Breast epithelium (tissue), 4 donors: ENCODE measurements at regions not wholly inside any gene's neighbourhood (a gene's known extent, or its start where the extent isn't known, plus 50 kb on each side); places are given as distances from the start of the nearest gene placed in this dataset.

ENCODE experiments used
- DNase-seq, 2 donors: peaks; one replicate each; pipeline ENCODE4 v3.0.0-alpha.2; 2019; ENCODE audit warnings: low spot score in 2 of 2
- H3K27ac ChIP-seq, 2 donors: fragments of 200-600 bp; sonication (generic) in 1 of 2; one replicate each; pipeline ENCODE4 v1.5.1; 2016 to 2019; ENCODE audit warnings: mild to moderate bottlenecking in 1 of 2
- H3K27me3 ChIP-seq, 2 donors: fragments of 200-600 bp; sonication (generic) in 1 of 2; one replicate each; pipeline versions ENCODE4 v1.5.1 to v1.6.0; 2017 to 2019; ENCODE audit warnings: control low read depth in 1 of 2, mild to moderate bottlenecking in 1 of 2
- H3K36me3 ChIP-seq: fragments of 200-600 bp; one replicate; pipeline ENCODE4 v1.5.1; 2019
- H3K4me1 ChIP-seq, 2 donors: fragments of 200-600 bp; sonication (generic); one replicate each; pipeline ENCODE4 v1.5.1; 2016 to 2019; ENCODE audit warnings: control low read depth in 1 of 2
- H3K4me3 ChIP-seq, 3 donors: fragments of 200-600 bp; sonication (generic); 1 replicate in 2 of 3; 2 replicates in 1 of 3; pipeline ENCODE4 v1.5.1; 2016 to 2019; ENCODE audit warnings: mild to moderate bottlenecking in 3 of 3, moderate library complexity in 2 of 3
- H3K9me3 ChIP-seq, 2 donors: fragments of 200-600 bp; sonication (generic) in 1 of 2; one replicate each; pipeline ENCODE4 v1.5.1; 2016 to 2019; ENCODE audit warnings: control low read depth in 1 of 2
- CTCF ChIP-seq, 3 donors: fragments of 450-650 bp; IDR thresholded peaks; one replicate each; pipeline ENCODE4 v1.5.1; 2016 to 2017; ENCODE audit warnings: antibody characterized with exemption in 3 of 3, mild to moderate bottlenecking in 3 of 3, moderate library complexity in 3 of 3
- POLR2A ChIP-seq: fragments of 450-650 bp; IDR thresholded peaks from one replicate; pipeline ENCODE4 v1.6.1; 2016; ENCODE audit warnings: antibody characterized with exemption, mild to moderate bottlenecking, moderate library complexity
- POLR2AphosphoS5 ChIP-seq, 3 donors: sonication (generic); formaldehyde crosslinking; IDR thresholded peaks; one replicate each; pipeline ENCODE4 v1.6.1; 2017; ENCODE audit warnings: antibody characterized with exemption in 3 of 3
- intact Hi-C: fragments of 100-400 bp; cut with DNase I; formaldehyde crosslinking; loops from one replicate; pipeline ENCODE4 v1.15.1; 2023; ENCODE audit warnings: low total_unique reads

GRCh38 chr4:176440698-176441097 lies 120.9 kb downstream of the SPCS3 start:
- Histone ChIP-seq H3K27ac (no peak overlapping the region), H3K27me3 (no peaks in the 10 kb centered on the region), H3K9me3 (no peaks in the 10 kb centered on the region), H3K4me1 (no peaks in the 10 kb centered on the region), H3K36me3 (no peaks in the 10 kb centered on the region), H3K4me3 (no peak overlapping the region)
- intact Hi-C loops = no loop called here
- no peak for DNase-seq
- TF ChIP-seq POLR2AphosphoS5 (IDR thresholded peaks at IDR 0.05) (no peak), POLR2A (no peak), CTCF (IDR thresholded peaks at IDR 0.05) (no peak)

- Histone ChIP-seq H3K4me3 (no peak overlapping the region), H3K4me1 (no peaks in the 10 kb centered on the region), H3K9me3 (no peaks in the 10 kb centered on the region), H3K27ac (no peak overlapping the region), H3K36me3 (no peaks in the 10 kb centered on the region), H3K27me3 (no peaks in the 10 kb centered on the region)
- TF ChIP-seq POLR2A = no peak
- TF ChIP-seq CTCF (IDR thresholded peaks at IDR 0.05) = no peak
- no peak for TF ChIP-seq POLR2AphosphoS5 (IDR thresholded peaks at IDR 0.05)
- intact Hi-C loops = no loop called here
- DNase-seq = no peak
These were observed 121.8 kb downstream of the SPCS3 start for GRCh38 chr4:176441594-176441993.

GRCh38 chr4:176443117-176443516 lies 123.4 kb downstream of the SPCS3 start:
- H3K4me1 ChIP-seq = no peaks in the 10 kb centered on the region
- no peak overlapping the region for H3K4me3 ChIP-seq
- no peaks in the 10 kb centered on the region for H3K36me3 ChIP-seq
- H3K27ac ChIP-seq = no peak overlapping the region
- TF ChIP-seq CTCF (IDR thresholded peaks at IDR 0.05) (no peak), POLR2A (no peak), POLR2AphosphoS5 (IDR thresholded peaks at IDR 0.05) (no peak)
- intact Hi-C loops = no loop called here
- DNase-seq = no peak
- H3K9me3 ChIP-seq = no peaks in the 10 kb centered on the region
- H3K27me3 ChIP-seq = no peaks in the 10 kb centered on the region

- DNase-seq = no peak
- intact Hi-C loops = no loop called here
- no peaks in the 10 kb centered on the region for H3K4me1 ChIP-seq
- TF ChIP-seq POLR2A (no peak), CTCF (IDR thresholded peaks at IDR 0.05) (no peak)
- H3K9me3 ChIP-seq = no peaks in the 10 kb centered on the region
- no peak overlapping the region for H3K27ac ChIP-seq
- no peak overlapping the region for H3K4me3 ChIP-seq
- no peaks in the 10 kb centered on the region for H3K27me3 ChIP-seq
- no peaks in the 10 kb centered on the region for H3K36me3 ChIP-seq
These were observed 124.1 kb downstream of the SPCS3 start for GRCh38 chr4:176443646-176444409.

- H3K27ac ChIP-seq = no peak overlapping the region
- H3K27me3 ChIP-seq = no peaks in the 10 kb centered on the region
- DNase-seq = no peak
- TF ChIP-seq POLR2A = no peak
- no peak for TF ChIP-seq POLR2AphosphoS5 (IDR thresholded peaks at IDR 0.05)
- no peak for TF ChIP-seq CTCF (IDR thresholded peaks at IDR 0.05)
- no peaks in the 10 kb centered on the region for H3K36me3 ChIP-seq
- intact Hi-C loops = no loop called here
- no peaks in the 10 kb centered on the region for H3K4me1 ChIP-seq
- H3K4me3 ChIP-seq = no peak overlapping the region
- H3K9me3 ChIP-seq = no peaks in the 10 kb centered on the region
These were observed 125.0 kb downstream of the SPCS3 start for GRCh38 chr4:176444741-176445140.
